Peyer's patch (tissue), 4 donors: ENCODE measurements at regions not wholly inside any gene's neighbourhood (a gene's known extent, or its start where the extent isn't known, plus 50 kb on each side); places are given as distances from the start of the nearest gene placed in this dataset.

Experiments
- DNase-seq, 3 donors: peaks; one replicate each; pipeline ENCODE4 v3.0.0-alpha.2; 2017 to 2019
- H3K27ac ChIP-seq, 4 donors: fragments of 200-600 bp; sonication (generic); one replicate each; pipeline ENCODE4 v1.5.1; 2016 to 2019
- H3K27me3 ChIP-seq, 2 donors: fragments of 200-600 bp; sonication (generic); one replicate each; pipeline ENCODE4 v1.5.1; 2019
- H3K36me3 ChIP-seq, 3 donors: fragments of 200-600 bp; sonication (generic); one replicate each; pipeline ENCODE4 v1.5.1; 2016 to 2019
- H3K4me1 ChIP-seq, 4 donors: fragments of 200-600 bp; sonication (generic); one replicate each; pipeline ENCODE4 v1.5.1; 2016 to 2019
- H3K4me3 ChIP-seq, 4 donors: fragments of 200-600 bp; sonication (generic); 1 replicate in 3 of 4; 2 replicates in 1 of 4; pipeline ENCODE4 v1.5.1; 2016 to 2019; ENCODE audit warnings: mild to moderate bottlenecking in 1 of 4
- H3K9me3 ChIP-seq, 4 donors: fragments of 200-600 bp; sonication (generic); one replicate each; pipeline ENCODE4 v1.5.1; 2016 to 2019; ENCODE audit warnings: mild to moderate bottlenecking in 1 of 4
- CTCF ChIP-seq, 6 experiments: fragments of 450-650 bp in 4 of 6; fragments of 200-600 bp in 2 of 6; sonication (generic) in 1 of 6; IDR thresholded peaks; one replicate each; pipeline ENCODE4 v1.5.1; 2017 to 2019; ENCODE audit warnings: antibody characterized with exemption in 6 of 6, mild to moderate bottlenecking in 3 of 6, moderate library complexity in 1 of 6
- POLR2A ChIP-seq, 2 donors: fragments of 450-650 bp; IDR thresholded peaks; one replicate each; pipeline ENCODE4 v1.5.1; 2017; ENCODE audit warnings: antibody characterized with exemption in 2 of 2, mild to moderate bottlenecking in 2 of 2, moderate library complexity in 2 of 2

- no peak for TF ChIP-seq CTCF (IDR thresholded peaks at IDR 0.05)
- TF ChIP-seq POLR2A (IDR thresholded peaks at IDR 0.05), result no peak
- no peak overlapping the region for H3K4me3 ChIP-seq
- H3K27ac ChIP-seq, result no peak overlapping the region
- no peaks in the 10 kb centered on the region for H3K4me1 ChIP-seq
- no peak for DNase-seq
- H3K27me3 ChIP-seq, result no peaks in the 10 kb centered on the region
- H3K36me3 ChIP-seq, result no peaks in the 10 kb centered on the region
- H3K9me3 ChIP-seq, result no peaks in the 10 kb centered on the region
Observed at GRCh38 chr3:28012830-28013229, 228.6 kb upstream of the CMC1 start.

- H3K4me1 ChIP-seq, result no peaks in the 10 kb centered on the region
- no peak overlapping the region for H3K27ac ChIP-seq
- H3K36me3 ChIP-seq, result no peaks in the 10 kb centered on the region
- no peak for TF ChIP-seq CTCF (IDR thresholded peaks at IDR 0.05)
- no peak for TF ChIP-seq POLR2A (IDR thresholded peaks at IDR 0.05)
- H3K4me3 ChIP-seq, result no peak overlapping the region
- no peaks in the 10 kb centered on the region for H3K9me3 ChIP-seq
- no peak for DNase-seq
- H3K27me3 ChIP-seq, result no peaks in the 10 kb centered on the region
Observed at GRCh38 chr3:28013864-28014473, 227.4 kb upstream of the CMC1 start.

- no peaks in the 10 kb centered on the region for H3K9me3 ChIP-seq
- no peak for DNase-seq
- H3K27ac ChIP-seq, result no peak overlapping the region
- no peak overlapping the region for H3K4me3 ChIP-seq
- H3K27me3 ChIP-seq, result no peaks in the 10 kb centered on the region
- H3K36me3 ChIP-seq, result no peaks in the 10 kb centered on the region
- TF ChIP-seq CTCF (IDR thresholded peaks at IDR 0.05), result no peak
- TF ChIP-seq POLR2A (IDR thresholded peaks at IDR 0.05), result no peak
- no peaks in the 10 kb centered on the region for H3K4me1 ChIP-seq
Observed at GRCh38 chr3:28018925-28019718, 222.3 kb upstream of the CMC1 start.

GRCh38 chr3:28019740-28020139, 221.7 kb upstream of the CMC1 start:
- no peak overlapping the region for H3K27ac ChIP-seq
- peaks cover 0 to 6% (median 1%) of the 10 kb centered on the region in 4 donors for H3K9me3 ChIP-seq
- no peak for DNase-seq
- no peaks in the 10 kb centered on the region for H3K27me3 ChIP-seq
- no peak overlapping the region for H3K4me3 ChIP-seq
- H3K36me3 ChIP-seq, result no peaks in the 10 kb centered on the region
- TF ChIP-seq CTCF (IDR thresholded peaks at IDR 0.05), result no peak
- no peak for TF ChIP-seq POLR2A (IDR thresholded peaks at IDR 0.05)
- H3K4me1 ChIP-seq, result no peaks in the 10 kb centered on the region

- H3K27ac ChIP-seq, result no peak overlapping the region
- DNase-seq, result no peak
- TF ChIP-seq CTCF (IDR thresholded peaks at IDR 0.05), result no peak
- no peak for TF ChIP-seq POLR2A (IDR thresholded peaks at IDR 0.05)
- no peaks in the 10 kb centered on the region for H3K27me3 ChIP-seq
- H3K4me3 ChIP-seq, result no peak overlapping the region
- peaks cover 0 to 9% (median 3%) of the 10 kb centered on the region in 4 donors for H3K9me3 ChIP-seq
- H3K36me3 ChIP-seq, result no peaks in the 10 kb centered on the region
- H3K4me1 ChIP-seq, result no peaks in the 10 kb centered on the region
Observed at GRCh38 chr3:28022916-28023315, 218.5 kb upstream of the CMC1 start.
